Endothelial cell of umbilical vein (primary cell): ENCODE measurements at regions not wholly inside any gene's neighbourhood (a gene's known extent, or its start where the extent isn't known, plus 50 kb on each side); places are given as distances from the start of the nearest gene placed in this dataset.

Experiments
- BruUV-seq: library from RNA; stranded (reverse); fragments of 400-500 nt; replicated peaks from 2 replicates; lab custom pipeline; 2021; lab: Mats Ljungman, UMichigan
- CTCF ChIA-PET: fragments of 300-600, 350-600 bp; sonication (Branson Sonifier 250); formaldehyde crosslinking; loops from one replicate; lab custom pipeline; 2021; ENCODE audit warnings: antibody characterized with exemption, inconsistent platforms; lab: Charles Lee
- POLR2A ChIA-PET: fragments of 300-600, 350-600 bp; sonication (Branson Sonifier 250); formaldehyde crosslinking; loops from one replicate; lab custom pipeline; 2021; ENCODE audit warnings: antibody characterized with exemption, inconsistent platforms; lab: Charles Lee
- DNase-seq: peaks from one replicate; pipeline ENCODE4 v3.0.0-alpha.2; 2011; ENCODE audit warnings: low read depth, low spot score
- FAIRE-seq: peaks from 2 replicates; lab custom pipeline; 2011; peaks lifted over from hg19 to GRCh38; lab: Jason Lieb, UNC
- H2AFZ ChIP-seq: 2 replicates; pipeline ENCODE4 v1.6.0; 2012; ENCODE audit warnings: low read depth, low read length, control low read depth, inconsistent platforms
- H3K27ac ChIP-seq: 2 replicates; pipeline ENCODE4 v1.5.1; 2011; ENCODE audit warnings: low read depth, mild to moderate bottlenecking, control low read depth, low read length, moderate library complexity; ENCODE audit not compliant: insufficient read depth
- H3K27me3 ChIP-seq, 2 experiments: 2 replicates each; pipeline versions ENCODE4 v1.6.0 to v1.6.1; 2011; ENCODE audit warnings: low read length in 2 of 2, mixed read lengths in 1 of 2; ENCODE audit not compliant: control insufficient read depth in 2 of 2, insufficient read depth in 2 of 2
- H3K36me3 ChIP-seq, 2 experiments: 2 replicates in 1 of 2; 3 replicates in 1 of 2; pipeline ENCODE4 v1.5.1; 2011; ENCODE audit warnings: low read length in 2 of 2, mild to moderate bottlenecking in 1 of 2, moderate library complexity in 1 of 2; ENCODE audit not compliant: control insufficient read depth in 2 of 2, insufficient read depth in 2 of 2; ENCODE audit errors: extremely low read depth in 1 of 2
- H3K4me1 ChIP-seq: 3 replicates; pipeline ENCODE4 v1.5.1; 2011; ENCODE audit warnings: mild to moderate bottlenecking, low read length; ENCODE audit not compliant: control insufficient read depth, insufficient read depth; ENCODE audit errors: extremely low read depth
- H3K4me2 ChIP-seq: 2 replicates; pipeline ENCODE4 v1.6.1; 2011; ENCODE audit warnings: low read length, control low read depth, mixed read lengths; ENCODE audit not compliant: insufficient read depth
- H3K4me3 ChIP-seq, 3 experiments: fragments of 200-600 bp in 1 of 3; sonication (generic), shearing (Covaris generic) in 1 of 3; replicated peaks in 1 of 3; 2 replicates each; pipeline ENCODE4 v1.5.1; 2011 to 2016; ENCODE audit warnings: control low read depth in 3 of 3, low read length in 3 of 3, mild to moderate bottlenecking in 2 of 3, inconsistent platforms in 1 of 3, low read depth in 1 of 3, moderate library complexity in 1 of 3; ENCODE audit not compliant: insufficient read depth in 1 of 3
- H3K79me2 ChIP-seq: 2 replicates; pipeline ENCODE4 v1.6.0; 2012; ENCODE audit warnings: low read length, inconsistent platforms; ENCODE audit not compliant: control insufficient read depth, insufficient read depth
- H3K9ac ChIP-seq: replicated peaks from 2 replicates; pipeline ENCODE3; 2011; ENCODE audit warnings: low read length, control low read depth; ENCODE audit not compliant: insufficient read depth; ENCODE audit errors: extremely low read depth
- H3K9me1 ChIP-seq: replicated peaks from 3 replicates; pipeline ENCODE4 v1.6.0; 2011; ENCODE audit warnings: mild to moderate bottlenecking, low read length; ENCODE audit not compliant: control insufficient read depth, insufficient read depth; ENCODE audit errors: extremely low read depth
- H3K9me3 ChIP-seq: replicated peaks from 2 replicates; pipeline ENCODE4 v1.5.1; 2012; ENCODE audit warnings: low read length, inconsistent platforms; ENCODE audit not compliant: control insufficient read depth, insufficient read depth
- H4K20me1 ChIP-seq: replicated peaks from 2 replicates; pipeline ENCODE3; 2011; ENCODE audit warnings: mild to moderate bottlenecking, low read length; ENCODE audit not compliant: control insufficient read depth, insufficient read depth; ENCODE audit errors: extremely low read depth
- CTCF ChIP-seq, 2 donors: IDR thresholded peaks; 1 replicate in 1 of 2; 2 replicates in 1 of 2; pipeline ENCODE4 v1.5.1; 2011; ENCODE audit warnings: low read length in 2 of 2, mild to moderate bottlenecking in 2 of 2, moderate library complexity in 2 of 2, control low read depth in 1 of 2, inconsistent platforms in 1 of 2, low read depth in 1 of 2; ENCODE audit not compliant: insufficient read depth in 1 of 2; ENCODE audit errors: extremely low read depth in 1 of 2
- EZH2 ChIP-seq: IDR thresholded peaks from 2 replicates; pipeline ENCODE4 v1.6.1; 2012; ENCODE audit warnings: borderline replicate concordance, low read depth, mild to moderate bottlenecking, moderate library complexity, low read length, inconsistent platforms; ENCODE audit not compliant: severe bottlenecking
- FOS ChIP-seq: IDR thresholded peaks from 2 replicates; pipeline ENCODE4 v1.6.1; 2011; ENCODE audit warnings: mild to moderate bottlenecking, low read length, moderate library complexity, borderline replicate concordance; ENCODE audit not compliant: insufficient read depth
- GATA2 ChIP-seq: IDR thresholded peaks from 2 replicates; pipeline ENCODE4 v1.7.0; 2011; ENCODE audit warnings: low read depth, mild to moderate bottlenecking, moderate library complexity, mixed read lengths, low read length; ENCODE audit not compliant: insufficient read length, insufficient read depth
- JUN ChIP-seq: IDR thresholded peaks from 2 replicates; pipeline ENCODE4 v1.6.1; 2011; ENCODE audit warnings: borderline replicate concordance, low read depth; ENCODE audit not compliant: insufficient read length, insufficient read depth
- MAX ChIP-seq: IDR thresholded peaks from 2 replicates; pipeline ENCODE4 v1.6.1; 2011; ENCODE audit not compliant: insufficient read depth, insufficient read length
- MYC ChIP-seq: IDR thresholded peaks from one replicate; pipeline ENCODE4 v1.6.1; 2011; ENCODE audit warnings: mild to moderate bottlenecking, low read depth, low read length
- POLR2A ChIP-seq: IDR thresholded peaks from 2 replicates; pipeline ENCODE4 v1.6.1; 2012; ENCODE audit warnings: low read depth, mild to moderate bottlenecking, control low read depth, low read length
- POLR2AphosphoS5 ChIP-seq: IDR thresholded peaks from 2 replicates; pipeline ENCODE4 v1.6.1; 2012; ENCODE audit warnings: low read depth, mild to moderate bottlenecking, control low read depth, low read length, moderate library complexity; ENCODE audit not compliant: insufficient read depth
- dilution Hi-C: fragments of 300-500 bp; cut with MboI; formaldehyde crosslinking; loops from one replicate; pipeline ENCODE4 v1.15.0; 2019; ENCODE audit warnings: low sequenced_read_pairs; ENCODE audit not compliant: extremely low pct_ligation_motif_present
- intact Hi-C: fragments of 100-400 bp; cut with micrococcal nuclease; formaldehyde crosslinking; loops from one replicate; pipeline ENCODE4 v1.10.0; 2022

GRCh38 chr14:76927971-76928700 is 100.4 kb downstream of the IRF2BPL start:
- no peak overlapping the region for H3K9ac ChIP-seq
- no peaks in the 10 kb centered on the region for H3K9me1 ChIP-seq
- ChIA-PET CTCF (interaction anchor here (0.5 kb wide), 1 partner anchor 469 kb away, joined by 3 read pairs; no protein-coding TSS in a partner anchor), POLR2A (no interaction called here)
- no peaks in the 10 kb centered on the region for H4K20me1 ChIP-seq
- no peaks in the 10 kb centered on the region for H3K9me3 ChIP-seq
- H3K4me2 ChIP-seq, result no peak overlapping the region
- no peak for TF ChIP-seq GATA2
- TF ChIP-seq POLR2AphosphoS5, result no peak
- TF ChIP-seq JUN, result no peak
- no peak for TF ChIP-seq MYC
- TF ChIP-seq FOS, result no peak
- TF ChIP-seq EZH2, result no peak
- no peak for TF ChIP-seq POLR2A
- no peak for TF ChIP-seq MAX
- TF ChIP-seq CTCF (IDR thresholded peaks at IDR 0.05; ENCODE audit: extremely low read depth in 1 of 2, insufficient read depth in 1 of 2, low read depth in 1 of 2, low read length in 2 of 2), result no peak
- dilution Hi-C loops (no loop called here), intact Hi-C loops (no loop called here)
- H3K79me2 ChIP-seq, result no peaks in the 10 kb centered on the region
- no peak overlapping the region for H3K27ac ChIP-seq
- no peaks in the 10 kb centered on the region for H3K27me3 ChIP-seq
- no TSS peak for BruUV-seq
- no peak overlapping the region for H2AFZ ChIP-seq
- H3K4me3 ChIP-seq, result no peak overlapping the region
- FAIRE-seq (no peak), DNase-seq (no peak)
- H3K36me3 ChIP-seq, result no peaks in the 10 kb centered on the region
- no peaks in the 10 kb centered on the region for H3K4me1 ChIP-seq
